ENCODE measurements at regions not wholly inside any gene's neighbourhood (a gene's known extent, or its start where the extent isn't known, plus 50 kb on each side); places are given as distances from the start of the nearest gene placed in this dataset.

DNA sequence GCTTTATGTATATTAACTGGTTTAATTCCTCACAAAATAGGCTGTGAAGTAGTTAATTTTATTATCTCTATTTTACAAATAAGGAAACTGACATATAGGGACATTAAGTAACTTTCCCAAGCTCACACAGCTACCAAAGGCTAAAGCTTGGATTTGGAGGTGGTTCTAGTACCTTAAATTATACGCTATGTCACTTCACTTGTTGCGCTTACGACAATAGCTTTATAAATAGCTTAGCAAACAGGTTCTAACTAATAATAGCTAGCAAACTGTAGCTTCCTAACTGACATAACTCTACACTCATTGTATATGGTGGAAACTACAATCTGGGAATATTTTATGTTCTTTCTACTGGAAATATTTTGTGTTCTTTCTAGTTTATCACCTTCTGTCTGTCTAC lies 666.4 kb upstream of the CPEB2 start:
- no peak for TF ChIP-seq CTCF (IDR thresholded peaks at IDR 0.05)
- Histone ChIP-seq H3K9me3 (no peaks in the 10 kb centered on the region), H3K4me3 (no peak overlapping the region), H3K4me1 (no peaks in the 10 kb centered on the region), H3K27me3 (ENCODE audit: insufficient read depth in 3 of 3, low read length in 2 of 3) (no peaks in the 10 kb centered on the region), H3K27ac (no peak overlapping the region), H3K36me3 (ENCODE audit: insufficient read depth in 1 of 2, low read depth in 1 of 2) (no peaks in the 10 kb centered on the region)
- intact Hi-C loops (cut with DNase I), result no loop called here
- 88 to 91% (median 89%) methylated on average over 3 of the region's 3 CpGs for WGBS, 3 donors
- ATAC-seq, result no peak
- DNase-seq, result no peak

GRCh38 chr4:14336656-14337055 lies 665.6 kb upstream of the CPEB2 start:
- H3K4me1 ChIP-seq, result no peaks in the 10 kb centered on the region
- H3K27ac ChIP-seq, result no peak overlapping the region
- ATAC-seq, result no peak
- no peak for TF ChIP-seq CTCF (IDR thresholded peaks at IDR 0.05)
- no peaks in the 10 kb centered on the region for H3K9me3 ChIP-seq
- no peak for DNase-seq
- intact Hi-C loops (cut with DNase I), result no loop called here
- no peaks in the 10 kb centered on the region for H3K36me3 ChIP-seq (ENCODE audit: insufficient read depth in 1 of 2, low read depth in 1 of 2)
- 43 to 75% (median 72%) methylated on average over 2 of the region's 2 CpGs for WGBS, 3 donors
- H3K4me3 ChIP-seq, result no peak overlapping the region
- H3K27me3 ChIP-seq (ENCODE audit: insufficient read depth in 3 of 3, low read length in 2 of 3), result no peaks in the 10 kb centered on the region

DNA sequence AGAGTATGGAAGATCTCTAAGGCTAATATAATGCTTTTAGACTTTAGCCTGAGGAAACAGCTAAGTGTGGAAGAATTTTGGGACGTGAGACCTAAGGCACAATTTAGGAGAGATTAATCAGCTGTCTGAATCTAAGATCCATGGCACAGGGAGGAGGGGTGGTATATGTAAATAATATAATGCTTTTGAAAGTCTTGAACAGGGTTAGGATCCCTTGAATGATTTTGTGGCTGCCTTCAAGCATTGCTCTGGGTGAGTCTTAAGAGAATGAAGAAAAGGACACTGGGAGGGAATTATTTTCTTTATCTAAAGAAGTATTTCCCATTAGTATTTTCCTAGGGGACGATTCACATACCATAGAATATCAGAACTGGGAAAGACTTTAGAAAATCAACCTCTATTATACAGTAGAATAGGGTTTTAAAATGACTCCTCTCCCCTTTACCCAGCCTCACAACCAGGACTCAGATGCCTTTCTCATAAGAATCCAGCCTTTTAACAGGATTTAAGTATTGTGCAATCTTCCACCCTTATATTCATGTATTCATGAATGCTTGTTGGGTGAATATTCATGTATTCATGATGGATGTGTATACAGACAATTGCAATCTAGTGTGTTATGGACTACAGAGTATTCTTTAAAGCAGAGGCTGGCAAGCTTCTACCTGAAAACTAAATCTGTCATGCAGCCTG lies 664.2 kb upstream of the CPEB2 start:
- intact Hi-C loops (cut with DNase I), result no loop called here
- TF ChIP-seq CTCF (IDR thresholded peaks at IDR 0.05), result no peak

DNA sequence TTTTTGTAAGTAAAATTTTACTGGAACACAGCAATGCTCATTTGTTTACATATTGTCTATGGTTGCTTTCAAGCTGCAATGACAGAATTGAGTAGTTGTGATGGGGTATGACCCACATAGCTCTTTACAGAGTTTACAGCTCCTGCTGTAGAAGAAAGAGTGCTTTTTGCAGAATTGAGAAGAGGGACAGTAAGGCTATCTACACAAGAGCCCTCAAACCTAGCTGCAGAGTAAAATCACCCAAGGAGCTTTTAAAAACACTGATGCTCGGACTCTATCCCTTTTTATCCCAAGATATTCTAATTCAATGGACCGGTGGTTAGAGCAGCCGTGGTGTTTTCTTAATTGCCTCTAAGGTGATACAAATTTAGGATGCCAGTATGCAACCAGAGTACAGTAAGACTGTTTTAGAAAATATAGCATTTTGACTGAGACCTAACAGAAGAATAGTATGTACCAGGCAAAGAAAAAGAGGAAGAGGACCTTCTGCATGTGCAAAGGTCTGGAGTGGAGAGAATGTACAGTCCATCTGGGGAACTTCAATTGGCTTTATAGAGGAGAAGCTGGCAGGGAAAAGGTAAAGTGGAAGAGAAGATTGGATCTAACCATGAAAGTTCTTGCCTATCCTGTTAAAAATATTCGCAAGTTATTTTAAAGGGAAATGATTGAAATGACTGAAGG lies 663.6 kb upstream of the CPEB2 start:
- intact Hi-C loops (cut with DNase I), result no loop called here
- ATAC-seq (no peak), DNase-seq (no peak)
- no peak overlapping the region for H3K4me3 ChIP-seq
- no peak overlapping the region for H3K27ac ChIP-seq
- H3K9me3 ChIP-seq, result no peaks in the 10 kb centered on the region
- H3K4me1 ChIP-seq, result no peaks in the 10 kb centered on the region
- no peak for TF ChIP-seq CTCF (IDR thresholded peaks at IDR 0.05)
- no peaks in the 10 kb centered on the region for H3K36me3 ChIP-seq (ENCODE audit: insufficient read depth in 1 of 2, low read depth in 1 of 2)
- no peaks in the 10 kb centered on the region for H3K27me3 ChIP-seq (ENCODE audit: insufficient read depth in 3 of 3, low read length in 2 of 3)
- 80 to 85% (median 80%) methylated on average over 4 of the region's 4 CpGs for WGBS, 3 donors

More for the DNA sequence above, 664.2 kb upstream of the CPEB2 start:
- WGBS, 3 donors, result 34 to 47% (median 39%) methylated on average over 2 of the region's 2 CpGs
- Histone ChIP-seq H3K4me3 (no peak overlapping the region), H3K27ac (no peak overlapping the region), H3K4me1 (no peaks in the 10 kb centered on the region), H3K27me3 (ENCODE audit: insufficient read depth in 3 of 3, low read length in 2 of 3) (no peaks in the 10 kb centered on the region), H3K36me3 (ENCODE audit: insufficient read depth in 1 of 2, low read depth in 1 of 2) (no peaks in the 10 kb centered on the region), H3K9me3 (no peaks in the 10 kb centered on the region)
- ATAC-seq (no peak), DNase-seq (no peak)
